Brain microvascular endothelial cell (primary cell): ENCODE measurements at regions not wholly inside any gene's neighbourhood (a gene's known extent, or its start where the extent isn't known, plus 50 kb on each side); places are given as distances from the start of the nearest gene placed in this dataset.
"Not testable (repeated sequence)": the region's sequence is repeated elsewhere in the genome, so short reads cannot be mapped to it uniquely, and the experiment has no call there.

ENCODE experiments used
- DNase-seq: peaks from one replicate; pipeline ENCODE4 v3.0.0-alpha.2; 2020
- H3K27ac ChIP-seq: fragments of 250-450 bp; sonication (Bioruptor Pico); 2 replicates; pipeline ENCODE4 v1.5.1; 2020; ENCODE audit warnings: mild to moderate bottlenecking, moderate library complexity
- H3K27me3 ChIP-seq: fragments of 250-450 bp; sonication (Bioruptor Pico); replicated peaks from 2 replicates; pipeline ENCODE4 v1.5.1; 2020; ENCODE audit warnings: mild to moderate bottlenecking
- H3K36me3 ChIP-seq: fragments of 250-450 bp; sonication (Bioruptor Pico); replicated peaks from 2 replicates; pipeline ENCODE4 v1.5.1; 2020; ENCODE audit warnings: mild to moderate bottlenecking
- H3K4me3 ChIP-seq: 2 replicates; pipeline ENCODE4 v1.5.1; 2011; ENCODE audit warnings: low read depth, mild to moderate bottlenecking, control low read depth, low read length, moderate library complexity
- CTCF ChIP-seq: IDR thresholded peaks from 2 replicates; pipeline ENCODE4 v1.5.1; 2011; ENCODE audit warnings: low read depth, mild to moderate bottlenecking, moderate library complexity, low read length, control low read depth, inconsistent platforms; ENCODE audit errors: missing control alignments
- in situ Hi-C: cut with HindIII; loops from 2 replicates; pipeline ENCODE4 v1.10.0; 2017; ENCODE audit warnings: low sequenced_read_pairs, low pct_ligation_motif_present

- TF ChIP-seq CTCF, result no peak
- in situ Hi-C loops, result no loop called here
- H3K4me3 ChIP-seq, result no peak overlapping the region
- DNase-seq, result no peak
- no peak overlapping the region for H3K27ac ChIP-seq
- no peaks in the 10 kb centered on the region for H3K27me3 ChIP-seq
- no peaks in the 10 kb centered on the region for H3K36me3 ChIP-seq
Measured at GRCh38 chr7:114343949-114344708, 70.5 kb upstream of the FOXP2 start.

GRCh38 chr7:114342431-114343179 is 72.0 kb upstream of the FOXP2 start:
- no peak for DNase-seq
- Histone ChIP-seq H3K36me3 (no peaks in the 10 kb centered on the region), H3K27me3 (no peaks in the 10 kb centered on the region), H3K27ac (no peak overlapping the region), H3K4me3 (no peak overlapping the region)
- in situ Hi-C loops, result no loop called here
- TF ChIP-seq CTCF, result no peak

- in situ Hi-C loops, result no loop called here
- no peak overlapping the region for H3K4me3 ChIP-seq
- no peak for TF ChIP-seq CTCF
- no peaks in the 10 kb centered on the region for H3K27me3 ChIP-seq
- H3K27ac ChIP-seq, result no peak overlapping the region
- no peaks in the 10 kb centered on the region for H3K36me3 ChIP-seq
- no peak for DNase-seq
Measured at GRCh38 chr7:114341648-114342047, 73.0 kb upstream of the FOXP2 start.

- H3K27me3 ChIP-seq, result no peaks in the 10 kb centered on the region
- no peak overlapping the region for H3K4me3 ChIP-seq
- H3K27ac ChIP-seq, result no peak overlapping the region
- in situ Hi-C loops, result no loop called here
- no peak for TF ChIP-seq CTCF
- no peaks in the 10 kb centered on the region for H3K36me3 ChIP-seq
- DNase-seq, result no peak
Measured at GRCh38 chr7:114334989-114335388, 79.6 kb upstream of the FOXP2 start.

GRCh38 chr7:114329458-114329857 is 85.2 kb upstream of the FOXP2 start:
- H3K4me3 ChIP-seq, in situ Hi-C loops, H3K27me3 ChIP-seq, H3K27ac ChIP-seq, H3K36me3 ChIP-seq, DNase-seq: not testable (repeated sequence)

GRCh38 chr7:114317450-114318098 is 97.0 kb upstream of the FOXP2 start:
- TF ChIP-seq CTCF, result no peak
- no peak for DNase-seq
- no peaks in the 10 kb centered on the region for H3K36me3 ChIP-seq
- in situ Hi-C loops, result no loop called here
- H3K27me3 ChIP-seq, result no peaks in the 10 kb centered on the region
- no peak overlapping the region for H3K27ac ChIP-seq
- H3K4me3 ChIP-seq, result no peak overlapping the region
